NCI-H526 treated with DMSO at 0.1 percent for 48 hours (cell line): ENCODE measurements at regions not wholly inside any gene's neighbourhood (a gene's known extent, or its start where the extent isn't known, plus 50 kb on each side); places are given as distances from the start of the nearest gene placed in this dataset.
"Not testable (repeated sequence)": the region's sequence is repeated elsewhere in the genome, so short reads cannot be mapped to it uniquely, and the experiment has no call there.

ENCODE experiments used
- DNase-seq: peaks from one replicate; lab custom pipeline; 2025; lab: John Stamatoyannopoulos, UW

DNA sequence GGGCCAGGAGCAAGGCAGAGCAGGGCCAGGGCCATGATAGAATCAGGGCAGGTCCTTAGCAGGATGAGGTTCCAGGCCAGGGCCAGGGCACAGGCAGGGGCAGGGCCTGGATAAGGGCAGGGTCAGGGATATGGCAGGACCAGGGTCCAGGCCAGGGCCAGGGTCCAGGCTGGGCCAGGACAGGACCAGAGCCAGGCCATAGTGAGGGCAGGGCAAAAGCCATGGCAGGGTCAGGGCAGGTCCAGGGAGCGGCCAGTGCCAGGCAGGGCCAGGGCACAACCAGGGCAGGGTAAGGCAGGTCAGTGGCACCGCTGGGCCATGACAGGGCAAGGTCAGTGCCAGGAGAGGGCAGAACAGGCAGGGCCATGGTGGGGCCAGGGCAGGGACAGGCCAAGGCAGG lies 152.2 kb downstream of the LIPI start:
- no peak for DNase-seq

DNA sequence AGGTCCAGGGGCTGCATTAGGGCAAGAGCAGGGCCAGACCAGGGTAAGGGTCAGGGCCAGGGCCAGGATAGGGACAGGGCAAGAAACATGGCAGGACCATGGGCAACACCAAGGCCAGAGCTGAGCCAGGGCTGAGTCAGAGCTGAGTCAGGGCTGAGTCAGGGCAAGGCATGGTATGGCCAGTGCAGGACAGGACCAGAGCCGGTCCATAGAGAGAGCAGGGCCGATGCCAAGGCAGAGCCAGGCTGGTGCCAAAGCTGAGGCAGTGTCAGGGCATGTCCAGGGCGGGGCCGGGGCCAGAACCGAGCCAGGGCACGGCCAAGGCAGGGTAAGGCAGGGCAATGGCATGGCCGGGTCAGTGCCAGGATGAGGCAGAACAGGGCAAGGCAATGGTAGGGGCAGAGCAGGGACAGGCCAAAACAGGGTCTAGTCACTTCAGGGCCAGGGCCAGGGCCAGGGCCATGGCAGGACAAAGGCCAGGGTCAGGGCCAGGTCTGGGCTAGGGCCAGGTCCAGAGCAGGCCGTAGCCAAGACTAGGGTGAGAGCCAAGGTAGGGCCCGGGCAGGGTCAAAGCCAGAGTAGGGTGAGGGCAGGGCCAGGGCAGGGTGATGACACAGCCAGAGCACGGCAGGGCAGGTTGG lies 152.8 kb downstream of the LIPI start:
- not testable (repeated sequence) for DNase-seq

DNA sequence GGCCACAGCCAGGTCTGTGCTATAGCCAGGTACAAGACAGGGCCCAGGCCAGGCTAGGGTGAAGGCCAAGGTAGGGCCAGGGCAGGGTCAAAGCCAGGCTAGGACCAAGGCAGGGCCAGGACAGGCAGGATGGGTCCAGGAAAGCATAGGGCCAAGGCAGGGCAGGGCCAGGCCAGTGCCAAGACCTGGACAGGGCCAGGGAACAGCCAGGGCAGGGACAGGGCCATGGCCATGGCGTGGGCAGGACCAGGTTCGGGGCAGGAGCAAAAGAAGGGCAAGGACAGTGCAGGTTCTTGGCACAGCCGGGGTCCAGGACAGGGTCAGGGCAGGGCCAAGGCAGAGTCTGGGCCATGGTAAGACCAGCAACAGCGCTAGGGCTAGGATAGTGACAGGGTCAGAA lies 153.4 kb downstream of the LIPI start:
- no peak for DNase-seq

DNA sequence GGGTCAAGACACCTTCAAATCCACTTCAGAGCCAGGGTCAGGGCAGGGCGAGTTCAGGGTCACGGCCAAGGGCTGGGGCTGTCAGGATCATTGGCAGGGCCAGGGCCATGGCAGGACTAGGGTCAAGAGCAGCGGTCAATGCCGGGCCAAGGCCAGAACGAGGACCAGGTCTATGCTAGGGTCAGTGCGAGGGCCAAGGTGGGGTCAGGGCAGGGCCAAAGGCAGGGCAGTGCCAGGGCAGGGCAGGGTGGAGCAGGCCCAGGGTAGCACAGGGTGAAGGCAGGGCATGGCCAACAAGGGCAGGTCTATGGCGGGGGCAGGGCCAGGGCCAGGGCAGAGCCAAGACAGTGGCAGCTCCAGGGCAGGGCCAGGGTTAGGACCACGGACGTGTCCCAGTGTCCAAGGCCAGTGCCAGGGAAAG lies 154.0 kb downstream of the LIPI start:
- DNase-seq: no peak

DNA sequence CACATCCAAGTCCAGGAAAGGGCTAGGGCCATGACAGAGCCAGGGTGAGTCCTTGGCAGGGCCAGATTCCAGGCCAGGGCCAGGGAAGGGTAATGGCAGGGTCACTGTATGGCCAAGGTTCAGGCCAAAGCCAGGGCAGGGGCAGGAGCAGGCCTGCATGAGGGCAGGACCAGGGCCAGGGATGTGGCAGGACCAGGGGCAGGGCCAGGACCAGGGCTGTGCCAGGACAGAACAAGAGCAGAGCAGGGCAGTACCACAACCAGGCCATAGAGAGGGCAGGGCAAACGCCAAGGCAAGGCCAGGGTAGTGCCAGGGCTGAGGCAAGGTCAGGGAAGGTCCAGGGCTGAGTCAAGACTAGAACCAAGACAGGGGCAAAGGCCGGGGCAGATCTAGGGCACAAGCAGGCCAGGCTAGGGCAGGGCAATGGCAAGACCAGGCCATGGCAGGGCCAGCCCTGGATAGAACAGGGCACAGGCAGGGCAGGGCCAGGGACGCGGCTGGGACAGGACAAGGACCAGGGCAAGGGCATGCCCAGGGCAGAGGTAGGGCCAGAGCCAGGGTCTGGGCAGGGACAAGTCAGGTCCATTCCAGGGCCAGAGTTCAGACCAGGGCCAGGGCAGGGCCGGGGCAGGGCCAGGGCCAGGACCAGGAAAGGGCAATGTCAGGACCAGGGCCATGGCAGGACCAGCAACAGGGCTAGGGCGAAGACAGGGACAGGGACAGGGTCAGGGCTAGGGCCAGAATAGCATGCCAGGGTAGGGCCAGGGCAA lies 154.8 kb downstream of the LIPI start:
- not testable (repeated sequence) for DNase-seq

DNA sequence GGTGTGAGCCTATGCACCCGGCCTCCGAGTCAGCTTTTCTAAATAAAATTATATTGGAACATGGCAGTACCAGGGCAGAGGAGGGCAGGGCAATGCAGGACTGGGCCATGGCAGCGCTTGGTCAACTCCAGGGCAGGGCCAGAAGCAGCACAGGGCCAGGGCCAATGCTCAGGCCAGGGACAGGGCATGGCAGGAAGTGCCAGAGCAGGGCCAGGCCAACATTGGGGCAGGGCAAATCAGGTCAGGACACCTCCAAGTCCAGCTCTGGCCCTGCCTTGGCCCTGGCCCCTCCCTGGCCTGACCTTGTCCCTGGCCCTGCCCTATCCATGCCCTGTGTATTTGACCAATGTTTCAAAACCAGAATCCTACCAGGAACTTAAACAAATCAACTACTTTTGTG lies 156.1 kb downstream of the LIPI start:
- DNase-seq: no peak

DNA sequence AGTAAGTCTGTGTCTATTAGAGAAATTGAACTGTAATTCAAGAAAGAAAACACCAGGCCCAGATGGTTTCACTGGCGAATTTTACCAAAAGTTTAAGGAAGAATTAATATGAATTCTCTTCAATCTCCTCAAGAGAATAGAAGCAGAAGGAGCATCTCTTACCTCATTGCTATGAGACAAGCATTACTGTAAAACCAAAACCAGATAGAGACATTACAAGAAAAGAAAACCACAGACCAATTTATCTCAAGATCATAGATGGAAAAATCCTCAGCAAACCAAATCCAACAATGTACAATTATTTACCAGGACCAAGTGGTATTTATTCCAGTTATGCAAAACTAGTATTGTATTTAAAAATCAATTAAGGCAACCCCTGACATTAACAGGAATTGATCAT lies 160.6 kb downstream of the LIPI start:
- no peak for DNase-seq

DNA sequence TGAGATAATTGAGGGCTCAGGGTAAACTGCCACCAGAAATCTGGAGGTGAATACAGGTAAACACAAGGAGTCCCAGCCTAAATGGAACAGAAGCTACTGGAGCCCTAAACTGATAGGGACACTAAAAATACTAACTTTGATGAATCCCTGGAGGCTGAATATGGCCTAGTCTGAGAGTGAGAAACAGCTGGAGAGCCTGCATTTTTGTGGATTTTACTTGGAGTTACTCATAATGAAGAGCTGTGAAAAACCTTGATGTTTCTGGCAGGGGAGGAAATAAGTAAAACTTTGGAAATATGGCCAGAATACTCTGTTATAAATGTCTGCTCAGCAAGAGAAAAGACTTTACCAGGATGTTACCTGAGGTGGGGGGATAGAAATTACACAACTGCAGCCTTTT lies 164.4 kb downstream of the LIPI start:
- no peak for DNase-seq

DNA sequence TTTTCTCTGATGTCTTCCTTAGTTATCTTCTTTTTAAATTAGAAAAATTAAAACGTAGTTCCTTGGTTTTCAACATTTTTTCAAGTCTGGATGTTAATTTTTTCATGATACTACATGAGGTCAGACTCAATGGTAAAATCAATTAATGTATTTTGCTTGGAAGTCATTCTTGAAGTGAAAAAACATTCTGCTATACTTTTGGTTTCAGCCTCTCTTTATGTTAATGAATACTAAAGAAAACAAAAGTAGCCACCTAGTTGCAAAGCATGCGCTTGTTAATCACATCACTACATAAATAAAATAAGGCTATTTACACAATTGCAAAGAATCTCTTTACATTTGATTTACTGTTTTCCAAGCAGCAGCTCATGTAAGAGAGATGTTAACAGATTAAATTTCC lies 170.4 kb downstream of the LIPI start:
- no peak for DNase-seq

DNA sequence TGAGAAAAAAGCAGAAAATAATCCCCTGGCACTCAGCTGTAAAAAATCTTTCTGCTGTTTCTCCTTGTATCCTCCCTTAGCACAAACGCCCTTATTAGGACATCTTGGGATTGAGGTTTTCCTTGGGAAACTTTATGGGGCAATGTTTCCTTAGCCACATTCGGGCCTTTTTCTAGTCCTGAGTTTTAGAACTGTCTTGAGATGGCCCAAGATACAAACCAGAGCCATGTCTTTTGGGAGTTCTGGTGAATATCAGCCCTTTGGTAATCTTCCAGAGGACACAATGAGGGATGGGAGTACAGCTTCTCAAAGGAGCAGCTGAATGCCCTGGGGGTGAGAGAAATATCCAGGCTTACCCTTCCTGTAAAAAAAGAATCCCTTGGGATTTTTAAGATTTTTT lies 182.1 kb downstream of the LIPI start:
- not testable (repeated sequence) for DNase-seq

DNA sequence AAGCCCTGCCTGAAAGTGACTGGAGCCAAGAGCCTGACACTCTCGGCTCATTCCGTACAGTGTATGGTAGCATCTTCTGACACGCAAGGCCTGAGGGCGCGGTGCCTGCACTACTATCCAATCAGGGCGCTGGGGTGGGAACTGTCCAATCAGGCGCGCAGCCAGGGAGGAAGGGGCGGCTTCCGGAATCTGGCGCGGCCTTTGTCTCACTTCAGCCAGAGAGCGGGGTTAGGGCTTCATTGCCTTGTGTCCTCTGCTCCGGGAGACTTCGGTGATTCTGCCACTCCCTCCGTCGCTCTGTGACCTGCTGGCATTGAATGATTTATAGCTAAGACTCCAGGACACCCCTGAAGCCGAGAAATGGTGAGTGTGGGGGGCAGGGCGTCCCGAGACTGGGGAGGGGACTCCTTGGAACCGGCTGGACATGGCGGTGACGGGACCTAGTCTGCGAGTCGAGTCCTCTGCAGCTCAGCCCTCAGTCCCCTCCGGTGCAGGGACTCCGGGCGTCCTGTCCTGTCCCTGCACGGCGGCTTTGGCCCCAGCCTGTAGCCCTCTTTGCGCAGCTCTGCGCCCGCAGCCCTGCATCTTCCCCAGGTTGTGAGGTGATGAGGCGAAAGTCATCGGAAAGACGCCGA lies 183.4 kb downstream of the LIPI start:
- peak; percentile 86 for DNase-seq

DNA sequence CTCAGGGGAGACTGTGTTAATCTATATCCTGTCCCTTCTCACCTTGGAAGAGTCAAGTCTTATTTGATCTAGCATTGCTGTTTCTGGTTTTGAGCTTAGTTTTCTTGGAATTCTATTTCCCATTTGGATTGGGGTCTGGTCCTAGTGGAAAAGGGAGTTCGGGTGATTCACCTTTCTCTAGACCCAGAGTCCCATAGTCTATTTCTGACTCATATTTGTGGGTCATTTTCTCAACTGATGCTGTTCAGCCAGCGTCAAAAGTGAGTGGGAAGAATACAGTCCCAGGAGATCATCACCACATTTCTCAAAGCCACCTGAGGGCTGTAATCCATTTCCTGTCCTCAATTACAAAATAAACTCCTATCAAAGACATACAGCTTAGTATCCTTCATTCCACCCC lies 190.6 kb downstream of the LIPI start:
- DNase-seq: not testable (repeated sequence)

DNA sequence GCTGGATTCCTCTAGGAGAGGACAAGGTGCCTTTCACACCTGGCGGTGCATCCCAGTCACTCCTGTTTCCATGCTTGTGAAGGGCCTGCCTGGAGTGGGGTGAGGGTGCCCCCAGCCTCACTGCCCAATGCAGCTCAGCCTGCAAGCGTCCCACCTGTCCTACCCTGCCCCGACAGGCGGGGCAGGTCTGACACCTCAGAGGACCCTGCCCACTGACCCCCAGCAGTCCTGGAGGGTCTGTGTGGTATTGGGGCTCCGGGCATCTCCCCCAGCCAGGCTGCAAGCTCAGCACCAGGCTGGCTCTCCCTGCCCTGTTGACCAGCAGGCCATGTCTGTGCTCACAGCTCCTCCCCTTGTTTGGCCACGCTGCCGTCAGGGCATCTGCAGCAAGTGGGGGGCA lies 194.9 kb downstream of the LIPI start:
- not testable (repeated sequence) for DNase-seq

DNA sequence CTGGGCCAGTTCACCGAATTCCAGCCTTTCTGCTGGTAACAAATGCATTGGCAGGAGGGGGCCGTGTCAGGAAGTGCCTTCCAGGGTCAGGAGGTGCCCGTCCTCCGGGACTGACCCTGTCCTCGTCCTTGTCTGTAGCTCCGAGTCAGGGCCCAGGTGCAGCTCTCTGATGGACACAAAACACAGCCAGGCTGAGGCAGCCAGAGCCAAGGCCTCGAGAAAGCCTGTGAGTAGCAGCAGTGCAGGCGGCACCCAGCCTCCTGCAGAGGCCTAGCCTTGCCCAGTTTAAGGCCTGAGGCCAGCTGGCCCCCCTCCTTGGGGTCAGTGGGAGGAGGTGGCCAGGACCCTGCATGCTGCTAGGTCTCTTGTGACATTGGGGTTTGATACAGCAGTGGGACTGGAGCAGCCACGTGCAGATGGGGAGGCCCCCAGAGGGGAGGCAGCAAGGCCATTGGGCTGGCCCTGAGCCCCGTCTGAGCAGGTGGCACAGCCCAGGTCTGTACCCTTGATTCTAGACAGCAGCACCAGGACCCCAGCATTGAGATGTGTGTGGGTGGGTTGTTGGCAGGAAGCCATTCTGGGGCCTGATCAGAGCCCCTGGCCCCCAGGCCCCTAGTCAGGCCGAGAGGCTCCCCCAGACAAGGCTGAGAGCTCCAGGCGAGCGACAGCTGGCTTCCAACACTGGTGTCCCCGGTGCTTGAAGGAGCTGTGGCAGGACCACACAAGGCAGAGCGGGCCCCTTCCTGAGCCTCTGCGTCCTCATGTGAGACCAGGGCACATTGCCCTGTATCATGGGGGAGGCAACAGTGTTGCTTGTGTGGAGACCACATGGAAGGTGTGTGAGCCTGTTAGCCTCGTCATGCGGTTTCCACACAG lies 196.9 kb downstream of the LIPI start:
- not testable (repeated sequence) for DNase-seq

DNA sequence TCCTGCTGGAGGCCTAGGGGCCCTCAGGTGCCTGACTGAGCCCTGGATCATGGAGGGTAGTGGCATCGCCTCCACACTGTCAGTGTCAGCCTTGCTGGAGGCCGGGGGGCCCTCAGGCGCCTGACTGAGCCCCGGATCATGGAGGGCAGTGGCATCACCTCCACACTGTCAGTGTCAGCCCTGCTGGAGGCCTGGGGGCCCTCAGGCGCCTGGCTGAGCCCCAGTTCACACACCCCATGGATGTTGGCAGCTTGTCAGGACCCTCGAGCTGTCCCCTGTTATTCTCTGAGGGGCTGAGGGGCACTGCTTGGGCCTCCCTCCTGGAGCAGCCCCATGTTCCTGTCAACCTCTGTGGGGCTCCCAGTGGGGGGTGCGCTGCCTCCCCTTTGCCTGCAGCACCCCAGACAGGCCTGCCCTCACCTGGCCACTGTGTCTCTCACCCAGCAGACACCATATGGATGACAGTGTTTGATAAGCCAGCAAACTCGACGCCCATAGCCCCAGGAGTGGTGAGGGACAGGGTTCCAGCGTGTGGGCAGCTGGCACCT lies 197.6 kb downstream of the LIPI start:
- no peak for DNase-seq

DNA sequence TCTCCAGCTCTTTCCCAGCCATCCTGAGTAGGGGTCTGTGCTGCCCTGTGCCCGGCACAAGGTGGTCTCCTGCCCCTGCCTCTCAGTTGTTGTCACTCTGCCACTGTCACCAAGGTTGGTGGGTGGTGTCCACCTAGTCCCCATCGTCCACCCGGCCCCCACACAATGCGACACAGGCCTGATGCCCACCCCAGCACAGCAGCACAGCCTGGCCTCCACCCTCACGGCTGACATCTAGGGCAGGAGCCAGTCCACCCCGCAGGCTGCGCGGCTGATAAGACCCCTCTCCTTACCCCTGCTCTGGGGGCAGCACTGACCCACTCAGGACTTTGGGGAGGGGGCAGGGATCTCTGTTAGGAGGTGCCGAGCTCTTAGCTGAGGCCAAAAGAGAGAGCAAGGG lies 198.3 kb downstream of the LIPI start:
- no peak for DNase-seq

DNA sequence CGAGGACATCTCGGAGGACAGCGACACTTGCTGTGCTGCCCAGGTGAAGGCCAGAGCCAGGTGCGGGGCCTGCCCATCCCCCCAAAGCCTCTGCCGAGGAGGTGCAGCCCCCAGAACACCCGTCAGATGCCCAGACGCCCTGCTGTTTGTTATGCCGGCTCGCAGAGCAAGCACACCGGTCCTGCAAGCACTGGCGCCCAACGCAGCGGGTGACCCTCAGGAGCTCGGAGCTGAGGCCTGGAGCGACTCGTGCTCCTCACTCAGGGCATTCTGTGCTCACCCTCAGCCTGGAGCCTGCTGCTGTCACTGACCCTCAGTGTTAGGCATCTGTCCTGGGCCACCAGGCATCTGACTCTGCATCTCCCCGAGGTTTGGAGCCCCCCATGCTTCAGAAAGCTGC lies 199.0 kb downstream of the LIPI start:
- not testable (repeated sequence) for DNase-seq

DNA sequence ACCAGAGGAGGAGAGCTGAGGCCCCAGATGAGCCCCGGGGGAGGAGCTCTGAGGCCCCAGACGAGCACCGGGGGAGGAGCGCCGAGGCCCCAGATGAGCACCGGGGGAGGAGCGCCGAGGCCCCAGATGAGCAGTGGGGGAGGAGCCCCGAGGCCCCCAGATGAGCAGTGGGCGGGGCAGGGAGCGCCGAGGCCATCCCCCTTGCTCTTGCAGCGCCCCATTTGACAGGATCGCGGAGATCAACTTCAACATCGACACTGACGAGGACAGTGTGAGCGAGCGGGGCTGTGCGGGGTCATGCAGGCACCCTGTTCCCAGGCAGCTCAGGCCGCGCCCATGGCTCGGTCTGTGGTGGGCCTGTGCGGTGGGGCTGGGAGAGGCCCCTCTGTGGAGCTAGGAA lies 199.6 kb downstream of the LIPI start:
- not testable (repeated sequence) for DNase-seq

DNA sequence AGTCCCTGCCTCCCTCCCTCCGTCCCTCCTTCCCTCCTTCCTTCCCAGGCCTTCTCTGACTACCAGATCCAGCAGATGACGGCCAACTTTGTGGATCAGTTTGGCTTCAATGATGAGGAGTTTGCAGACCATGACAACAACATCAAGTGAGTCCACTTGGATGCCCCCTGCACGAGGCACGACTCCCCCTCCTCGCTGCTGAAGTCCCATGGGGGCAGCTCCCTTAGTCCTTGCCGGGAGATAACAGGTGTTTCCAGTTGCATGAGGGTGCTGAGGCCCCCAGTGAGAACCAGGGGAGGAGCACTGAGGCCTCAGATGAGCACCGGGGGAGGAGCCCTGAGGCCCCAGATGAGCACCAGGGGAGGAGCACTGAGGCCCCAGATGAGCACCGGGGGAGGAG lies 200.0 kb downstream of the LIPI start:
- no peak for DNase-seq

DNA sequence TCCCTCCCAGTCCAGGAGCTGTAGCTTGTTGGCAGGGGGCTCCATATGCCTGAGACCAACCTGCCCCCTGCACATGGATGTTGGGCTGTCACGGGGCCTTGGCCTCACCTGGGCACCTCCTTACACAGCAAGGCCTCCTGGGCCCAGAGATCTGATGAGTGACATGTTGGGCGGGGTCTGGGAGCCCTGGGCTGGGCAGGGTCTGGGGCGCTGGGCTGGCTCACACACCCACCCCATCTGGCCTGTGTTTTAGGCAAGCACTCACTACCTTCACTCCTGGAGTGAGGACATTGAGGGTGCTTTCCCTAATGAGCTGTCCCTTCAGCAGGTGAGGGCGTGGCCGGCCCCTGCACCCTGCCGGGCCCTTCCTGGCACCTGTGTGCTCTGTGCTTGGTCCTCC lies 200.8 kb downstream of the LIPI start:
- not testable (repeated sequence) for DNase-seq

DNA sequence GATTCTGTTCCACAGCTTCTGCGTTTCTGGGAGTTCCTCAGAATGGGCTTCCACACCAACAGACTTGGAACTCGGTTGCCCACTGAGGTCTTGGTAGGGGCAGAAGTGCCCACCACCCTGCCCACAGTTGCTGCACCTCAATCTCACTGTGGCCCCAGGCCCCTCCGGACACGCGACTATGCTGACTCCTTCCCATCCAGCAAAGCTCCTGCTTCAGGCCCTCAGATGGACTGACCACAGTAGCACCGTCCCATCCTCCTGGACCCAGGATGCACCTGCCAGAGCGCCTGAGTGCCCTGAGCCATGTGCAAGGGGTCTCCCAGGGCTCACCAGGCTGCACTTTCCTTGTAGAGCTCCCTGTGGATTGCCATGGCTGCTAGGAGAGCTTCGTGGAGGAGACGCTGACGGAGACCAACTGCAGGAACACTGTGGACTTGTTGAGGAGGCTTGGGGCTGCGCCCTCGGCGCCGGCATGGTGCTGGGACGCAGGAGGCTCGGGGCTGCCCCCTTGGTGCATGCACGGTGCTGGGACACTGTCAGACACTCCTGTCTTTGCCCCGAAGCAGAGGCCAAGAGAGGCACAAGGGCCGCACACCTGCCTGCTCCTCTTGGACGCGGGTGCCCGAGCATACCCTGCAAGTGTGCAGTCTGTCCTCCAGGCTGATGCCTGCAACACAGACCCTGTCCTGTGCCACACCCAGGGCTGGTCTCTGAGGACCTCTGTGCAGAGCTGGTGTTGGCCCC lies 201.3 kb downstream of the LIPI start:
- not testable (repeated sequence) for DNase-seq
